ENCODE measurements at regions not wholly inside any gene's neighbourhood (a gene's known extent, or its start where the extent isn't known, plus 50 kb on each side); places are given as distances from the start of the nearest gene placed in this dataset.
"Not testable (repeated sequence)": the region's sequence is repeated elsewhere in the genome, so short reads cannot be mapped to it uniquely, and the experiment has no call there.

GRCh38 chr4:150010525-150011126, 67.6 kb upstream of the DCLK2 start:
- peaks cover 5% of the 10 kb centered on the region for H3K27me3 Mint-ChIP-seq
- ChIA-PET CTCF (interaction anchor here (0.7 to 9.6 kb wide), 13 partner anchors 8 to 857 kb away, joined by 3 to 142 read pairs (median 3); no protein-coding TSS in a partner anchor), POLR2A (no interaction called here)
- no peak overlapping the region for H3K4me3 Mint-ChIP-seq
- ATAC-seq (ENCODE audit: low read depth), result peak; percentile 37
- intact Hi-C loops (cut with micrococcal nuclease), result loop anchor here (1.0 kb wide), 3 partner anchors 69 to 233 kb away; no protein-coding TSS in a partner anchor
- no peak for DNase-seq
- no peak for TF ChIP-seq CTCF (IDR thresholded peaks at IDR 0.05)
- H3K9me3 Mint-ChIP-seq, result no peaks in the 10 kb centered on the region
- no peak overlapping the region for H3K27ac Mint-ChIP-seq
- no peaks in the 10 kb centered on the region for H3K4me1 Mint-ChIP-seq
- H3K36me3 Mint-ChIP-seq (ENCODE audit: low read depth), result no peaks in the 10 kb centered on the region

- CTCF ChIA-PET, result interaction anchor here (2.9 to 9.6 kb wide), 2 partner anchors 197 to 230 kb away, joined by 30 to 142 read pairs; no protein-coding TSS in a partner anchor
- no peaks in the 10 kb centered on the region for H3K4me1 Mint-ChIP-seq
- intact Hi-C loops (cut with micrococcal nuclease), result no loop called here
- peaks cover 4% of the 10 kb centered on the region for H3K9me3 Mint-ChIP-seq
- POLR2A ChIA-PET, result no interaction called here
- H3K27ac Mint-ChIP-seq, result no peak overlapping the region
- TF ChIP-seq CTCF (IDR thresholded peaks at IDR 0.05), result no peak
- H3K27me3 Mint-ChIP-seq, result peaks cover 2% of the 10 kb centered on the region
- no peak overlapping the region for H3K4me3 Mint-ChIP-seq
- ATAC-seq (ENCODE audit: low read depth) (no peak), DNase-seq (no peak)
- H3K36me3 Mint-ChIP-seq (ENCODE audit: low read depth), result no peaks in the 10 kb centered on the region
These were observed 65.3 kb upstream of the DCLK2 start for GRCh38 chr4:150012851-150013360.

- H3K36me3 Mint-ChIP-seq (ENCODE audit: low read depth); H3K4me1 Mint-ChIP-seq; POLR2A ChIA-PET; H3K27ac Mint-ChIP-seq; ATAC-seq (ENCODE audit: low read depth); H3K9me3 Mint-ChIP-seq; H3K27me3 Mint-ChIP-seq; DNase-seq; H3K4me3 Mint-ChIP-seq; intact Hi-C loops (cut with micrococcal nuclease): not testable (repeated sequence)
- CTCF ChIA-PET, result interaction anchor here (1.0 to 2.3 kb wide), 2 partner anchors 193 to 227 kb away, joined by 3 to 13 read pairs; no protein-coding TSS in a partner anchor
These were observed 62.3 kb upstream of the DCLK2 start for GRCh38 chr4:150015910-150016309.

GRCh38 chr4:150016621-150017020, 61.6 kb upstream of the DCLK2 start:
- intact Hi-C loops (cut with micrococcal nuclease); DNase-seq; H3K36me3 Mint-ChIP-seq (ENCODE audit: low read depth); POLR2A ChIA-PET; H3K4me1 Mint-ChIP-seq; H3K9me3 Mint-ChIP-seq; CTCF ChIA-PET; H3K27ac Mint-ChIP-seq; H3K27me3 Mint-ChIP-seq; ATAC-seq (ENCODE audit: low read depth); H3K4me3 Mint-ChIP-seq: not testable (repeated sequence)

- H3K36me3 Mint-ChIP-seq (ENCODE audit: low read depth), result no peaks in the 10 kb centered on the region
- no peak for ATAC-seq (ENCODE audit: low read depth)
- no peaks in the 10 kb centered on the region for H3K4me1 Mint-ChIP-seq
These were observed 60.0 kb upstream of the DCLK2 start for GRCh38 chr4:150018257-150018656.

More at GRCh38 chr4:150018257-150018656, 60.0 kb upstream of the DCLK2 start:
- CTCF ChIA-PET, result no interaction called here
- intact Hi-C loops (cut with micrococcal nuclease), result no loop called here
- no peak overlapping the region for H3K27ac Mint-ChIP-seq
- peaks cover 4% of the 10 kb centered on the region for H3K27me3 Mint-ChIP-seq
- H3K4me3 Mint-ChIP-seq, result no peak overlapping the region
- H3K9me3 Mint-ChIP-seq, result peaks cover 7% of the 10 kb centered on the region
- POLR2A ChIA-PET, result no interaction called here
- no peak for TF ChIP-seq CTCF (IDR thresholded peaks at IDR 0.05)
- no peak for DNase-seq
